SK-N-SH treated with all-trans-retinoic acid at 6 μM for 48 hours (cell line): ENCODE measurements at regions not wholly inside any gene's neighbourhood (a gene's known extent, or its start where the extent isn't known, plus 50 kb on each side); places are given as distances from the start of the nearest gene placed in this dataset.
"Not testable (repeated sequence)": the region's sequence is repeated elsewhere in the genome, so short reads cannot be mapped to it uniquely, and the experiment has no call there.

Source experiments
- ARNTL ChIP-seq: fragments of 450-650 bp; formaldehyde crosslinking; IDR thresholded peaks from 2 replicates; pipeline ENCODE4 v1.5.0; 2020; ENCODE audit warnings: low read depth, mild to moderate bottlenecking, moderate library complexity, borderline replicate concordance
- ESRRG ChIP-seq: fragments of 250-450 bp; sonication (Bioruptor Pico); IDR thresholded peaks from 2 replicates; pipeline ENCODE4 v1.6.1; 2021; ENCODE audit warnings: mild to moderate bottlenecking
- ISL1 ChIP-seq: fragments of 250-450 bp; sonication (Bioruptor Pico); IDR thresholded peaks from 2 replicates; pipeline ENCODE4 v2.1.2; 2022; ENCODE audit warnings: mild to moderate bottlenecking, moderate library complexity
- PATZ1 ChIP-seq: fragments of 250-450 bp; sonication (Bioruptor Pico); IDR thresholded peaks from 2 replicates; pipeline ENCODE4 v1.8.0; 2020; ENCODE audit warnings: mild to moderate bottlenecking, moderate library complexity, borderline replicate concordance
- RARB ChIP-seq: fragments of 250-450 bp; sonication (Bioruptor Pico); IDR thresholded peaks from 2 replicates; pipeline ENCODE4 v1.8.0; 2021; ENCODE audit warnings: mild to moderate bottlenecking, moderate library complexity
- SNAI2 ChIP-seq: fragments of 250-450 bp; sonication (Bioruptor Pico); IDR thresholded peaks from 2 replicates; pipeline ENCODE4 v1.5.0; 2020; ENCODE audit warnings: mild to moderate bottlenecking, moderate library complexity
- TCF4 ChIP-seq: fragments of 250-450 bp; sonication (Bioruptor Pico); IDR thresholded peaks from 2 replicates; pipeline ENCODE4 v1.8.0; 2021; ENCODE audit warnings: mild to moderate bottlenecking, moderate library complexity, borderline replicate concordance
- TOX ChIP-seq: fragments of 250-450 bp; sonication (Bioruptor Pico); IDR thresholded peaks from 2 replicates; pipeline ENCODE4 v1.8.0; 2021; ENCODE audit warnings: mild to moderate bottlenecking, moderate library complexity, borderline replicate concordance
- ZFP3 ChIP-seq: fragments of 250-450 bp; sonication (Bioruptor Pico); IDR thresholded peaks from 2 replicates; pipeline ENCODE4 v1.5.0; 2020; ENCODE audit warnings: mild to moderate bottlenecking, moderate library complexity
- ZNF565 ChIP-seq: fragments of 450-650 bp; formaldehyde crosslinking; conservative IDR thresholded peaks from 2 replicates; pipeline ENCODE4 v1.5.0; 2020; ENCODE audit warnings: low read depth, mild to moderate bottlenecking, moderate library complexity
- ZNF8 ChIP-seq: fragments of 450-650 bp; formaldehyde crosslinking; IDR thresholded peaks from 2 replicates; pipeline ENCODE4 v1.5.0; 2020; ENCODE audit warnings: mild to moderate bottlenecking, moderate library complexity
- TF ChIP-seq, protein P1 (sequence below): fragments of 250-450 bp; sonication (Bioruptor Pico); IDR thresholded peaks from 2 replicates; pipeline ENCODE4 v1.5.1; 2021; ENCODE audit warnings: mild to moderate bottlenecking, moderate library complexity

DNA sequence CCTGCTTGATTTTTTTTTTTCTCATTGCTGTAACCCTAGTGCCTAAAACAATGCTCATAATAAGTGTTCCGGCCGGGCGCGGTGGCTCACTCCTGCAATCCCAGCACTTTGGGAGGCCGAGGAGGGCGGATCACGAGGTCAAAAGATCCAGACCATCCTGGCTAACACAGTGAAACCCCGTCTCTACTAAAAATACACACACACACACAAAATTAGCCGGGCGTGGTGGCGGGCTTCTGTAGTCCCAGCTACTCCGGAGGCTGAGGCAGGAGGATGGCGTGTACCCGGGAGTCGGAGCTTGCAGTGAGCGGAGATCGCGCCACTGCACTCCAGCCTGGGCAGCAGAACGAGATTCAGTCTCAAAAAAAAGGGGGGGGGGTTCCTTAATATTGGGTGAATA is 214.0 kb upstream of the HSF2 start:
- TF ChIP-seq ZNF8 (CRISPR knock-in tag); ARNTL (CRISPR knock-in tag); PATZ1 (CRISPR knock-in tag); RARB; ISL1 (CRISPR knock-in tag); ZNF565 (CRISPR knock-in tag); ESRRG (CRISPR knock-in tag); TOX (CRISPR knock-in tag); ZFP3 (CRISPR knock-in tag); SNAI2 (CRISPR knock-in tag); TCF4 (CRISPR knock-in tag): not testable (repeated sequence)
- TF ChIP-seq, protein P1, sequence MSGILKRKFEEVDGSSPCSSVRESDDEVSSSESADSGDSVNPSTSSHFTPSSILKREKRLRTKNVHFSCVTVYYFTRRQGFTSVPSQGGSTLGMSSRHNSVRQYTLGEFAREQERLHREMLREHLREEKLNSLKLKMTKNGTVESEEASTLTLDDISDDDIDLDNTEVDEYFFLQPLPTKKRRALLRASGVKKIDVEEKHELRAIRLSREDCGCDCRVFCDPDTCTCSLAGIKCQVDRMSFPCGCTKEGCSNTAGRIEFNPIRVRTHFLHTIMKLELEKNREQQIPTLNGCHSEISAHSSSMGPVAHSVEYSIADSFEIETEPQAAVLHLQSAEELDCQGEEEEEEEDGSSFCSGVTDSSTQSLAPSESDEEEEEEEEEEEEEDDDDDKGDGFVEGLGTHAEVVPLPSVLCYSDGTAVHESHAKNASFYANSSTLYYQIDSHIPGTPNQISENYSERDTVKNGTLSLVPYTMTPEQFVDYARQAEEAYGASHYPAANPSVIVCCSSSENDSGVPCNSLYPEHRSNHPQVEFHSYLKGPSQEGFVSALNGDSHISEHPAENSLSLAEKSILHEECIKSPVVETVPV (CRISPR knock-in tag), result not testable (repeated sequence)
